Duodenal mucosa (tissue), 2 donors: ENCODE measurements at regions not wholly inside any gene's neighbourhood (a gene's known extent, or its start where the extent isn't known, plus 50 kb on each side); places are given as distances from the start of the nearest gene placed in this dataset.

Experiments
- H3K27ac ChIP-seq: one replicate; pipeline ENCODE4 v1.7.0; 2013; ENCODE audit warnings: low read depth, low read length
- H3K27me3 ChIP-seq, 2 donors: one replicate each; pipeline ENCODE4 v1.7.0; 2013; ENCODE audit warnings: low read length in 2 of 2, control low read depth in 1 of 2; ENCODE audit not compliant: insufficient read depth in 2 of 2, control insufficient read depth in 1 of 2
- H3K36me3 ChIP-seq, 2 donors: one replicate each; pipeline ENCODE4 v1.7.0; 2013; ENCODE audit warnings: low read length in 2 of 2, control low read depth in 1 of 2; ENCODE audit not compliant: insufficient read depth in 2 of 2, control insufficient read depth in 1 of 2
- H3K4me1 ChIP-seq, 2 donors: one replicate each; pipeline ENCODE4 v1.7.0; 2013; ENCODE audit warnings: low read length in 2 of 2, control low read depth in 1 of 2; ENCODE audit not compliant: insufficient read depth in 2 of 2, control insufficient read depth in 1 of 2
- H3K4me3 ChIP-seq, 2 donors: one replicate each; pipeline ENCODE4 v1.7.0; 2013; ENCODE audit warnings: low read length in 2 of 2, low read depth in 1 of 2
- H3K9ac ChIP-seq, 2 donors: one replicate each; pipeline ENCODE4 v1.7.0; 2013; ENCODE audit warnings: low read length in 2 of 2, low read depth in 1 of 2
- H3K9me3 ChIP-seq, 2 donors: one replicate each; pipeline ENCODE4 v1.7.0; 2013; ENCODE audit warnings: low read length in 2 of 2, control low read depth in 1 of 2; ENCODE audit not compliant: control insufficient read depth in 1 of 2

DNA sequence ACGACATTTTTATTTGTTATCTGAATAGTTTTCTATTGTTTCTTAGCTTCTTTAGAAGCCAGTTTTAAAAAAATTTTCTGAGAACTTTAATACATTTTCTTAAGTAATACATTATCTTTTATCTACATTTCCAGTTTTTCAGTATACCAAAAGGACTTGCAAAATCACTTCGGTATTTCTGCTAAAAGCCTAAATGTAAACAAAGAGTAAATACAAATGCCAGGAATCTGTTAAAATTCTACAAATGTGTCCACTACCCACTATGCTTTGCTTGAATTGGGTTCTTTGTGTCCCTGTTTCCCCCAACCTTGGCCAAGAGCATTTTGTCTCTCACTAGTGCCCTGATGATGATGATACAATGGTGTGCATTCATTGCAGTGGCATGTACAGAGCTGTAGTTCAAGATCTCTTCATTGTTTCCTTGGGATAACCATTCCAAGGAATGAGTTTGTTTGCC, 611.2 kb downstream of the NR2F1-AS1 start:
- Histone ChIP-seq H3K4me1 (no peaks in the 10 kb centered on the region), H3K27me3 (no peaks in the 10 kb centered on the region), H3K9me3 (no peaks in the 10 kb centered on the region), H3K36me3 (no peaks in the 10 kb centered on the region), H3K4me3 (no peak overlapping the region), H3K9ac (no peak overlapping the region), H3K27ac (no peak overlapping the region)

DNA sequence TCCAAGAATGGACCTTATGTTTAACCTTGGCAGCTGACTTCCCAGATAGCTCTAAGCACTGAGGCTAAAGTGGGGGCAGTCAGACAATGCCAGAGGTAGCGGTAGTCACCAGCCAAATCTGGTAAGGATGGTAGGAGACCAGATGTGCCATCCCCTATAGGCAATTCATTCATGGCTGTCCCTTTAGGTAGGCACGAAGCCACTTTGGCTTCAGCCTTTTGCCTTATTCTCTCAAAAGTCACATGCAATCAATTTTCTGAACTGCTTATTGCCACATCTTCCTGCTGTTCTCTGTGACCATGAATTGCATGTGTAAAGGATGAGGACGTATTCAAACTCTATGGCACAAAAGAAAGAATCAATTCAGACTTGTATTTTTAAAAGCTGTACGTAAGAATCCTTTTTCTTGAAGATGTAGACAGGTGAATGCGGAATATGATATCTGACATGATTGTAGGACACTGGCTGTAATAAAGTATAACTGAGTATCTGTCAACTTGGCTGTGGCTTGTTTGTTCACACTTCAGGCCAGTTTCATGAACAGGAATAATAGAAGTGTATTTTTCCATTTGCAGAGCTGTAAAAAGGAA, 611.7 kb downstream of the NR2F1-AS1 start:
- Histone ChIP-seq H3K27me3 (no peaks in the 10 kb centered on the region), H3K4me3 (no peak overlapping the region), H3K9ac (no peak overlapping the region), H3K4me1 (no peaks in the 10 kb centered on the region), H3K36me3 (no peaks in the 10 kb centered on the region), H3K27ac (no peak overlapping the region), H3K9me3 (no peaks in the 10 kb centered on the region)

DNA sequence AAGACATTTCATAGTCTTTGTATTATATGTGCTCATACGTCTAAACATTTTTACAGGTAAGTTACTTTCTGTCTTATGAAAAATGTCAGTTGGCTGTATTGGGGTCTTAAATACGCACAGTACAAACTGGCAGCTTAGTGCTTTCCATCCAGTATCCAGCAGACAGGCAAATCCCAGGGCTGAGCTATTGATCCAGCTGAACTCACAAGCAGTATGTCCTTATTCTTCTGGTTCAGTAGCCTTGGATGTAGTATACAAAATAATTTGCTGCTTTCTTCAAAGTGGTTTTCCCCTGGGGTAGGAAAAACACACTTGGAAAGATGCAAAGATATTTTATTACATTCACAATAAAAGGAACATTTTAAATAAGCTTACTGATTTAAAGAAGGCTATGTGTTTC, 617.2 kb downstream of the NR2F1-AS1 start:
- H3K9me3 ChIP-seq = no peaks in the 10 kb centered on the region
- H3K4me1 ChIP-seq = no peaks in the 10 kb centered on the region
- no peak overlapping the region for H3K9ac ChIP-seq
- no peaks in the 10 kb centered on the region for H3K27me3 ChIP-seq
- no peaks in the 10 kb centered on the region for H3K36me3 ChIP-seq
- H3K4me3 ChIP-seq = no peak overlapping the region
- no peak overlapping the region for H3K27ac ChIP-seq

DNA sequence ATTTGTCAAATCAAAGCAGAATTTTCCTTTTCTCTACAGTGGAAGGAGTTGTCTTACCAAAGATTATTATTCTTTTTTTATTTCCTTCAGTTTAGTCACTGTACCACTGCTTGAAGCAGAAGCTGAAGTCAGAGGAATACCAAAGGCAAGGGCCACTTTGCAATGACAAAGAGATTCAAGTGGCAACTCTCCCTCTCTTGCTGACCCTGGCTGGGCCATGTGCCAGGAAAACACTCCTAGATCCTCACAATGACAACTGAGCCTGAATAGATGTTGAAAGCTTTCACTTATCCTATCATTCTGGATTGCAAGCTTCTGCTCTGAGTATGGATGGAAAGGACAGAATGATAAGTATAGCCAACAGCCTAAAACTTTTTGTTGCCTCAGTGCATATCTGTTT, 618.3 kb downstream of the NR2F1-AS1 start:
- H3K4me1 ChIP-seq = no peaks in the 10 kb centered on the region
- no peaks in the 10 kb centered on the region for H3K27me3 ChIP-seq
- H3K9me3 ChIP-seq = no peaks in the 10 kb centered on the region
- H3K27ac ChIP-seq = no peak overlapping the region
- no peak overlapping the region for H3K9ac ChIP-seq
- H3K36me3 ChIP-seq = no peaks in the 10 kb centered on the region
- no peak overlapping the region for H3K4me3 ChIP-seq

DNA sequence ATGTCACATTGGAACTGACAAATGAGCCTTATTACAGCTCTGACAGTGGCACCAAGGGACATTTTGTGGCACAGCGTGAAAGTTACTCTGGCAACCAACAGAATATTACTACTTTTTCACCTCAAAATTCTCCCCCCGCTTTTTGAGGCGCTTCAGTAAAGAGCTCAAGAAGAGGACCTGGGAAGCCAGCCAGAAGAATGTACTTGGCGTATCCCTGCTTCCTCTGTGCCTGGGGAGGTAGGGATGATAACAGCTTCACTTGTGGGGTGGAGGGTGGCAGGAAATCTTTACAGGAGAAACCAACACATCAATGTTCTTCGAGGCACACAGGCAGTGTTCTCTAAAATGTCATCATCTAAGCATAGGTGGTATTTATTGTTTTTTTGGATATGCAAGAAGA, 624.1 kb downstream of the NR2F1-AS1 start:
- Histone ChIP-seq H3K27ac (no peak overlapping the region), H3K36me3 (no peaks in the 10 kb centered on the region), H3K9me3 (peaks cover 3 to 11% of the 10 kb centered on the region in 2 donors), H3K9ac (no peak overlapping the region), H3K4me3 (no peak overlapping the region), H3K27me3 (no peaks in the 10 kb centered on the region), H3K4me1 (no peaks in the 10 kb centered on the region)

DNA sequence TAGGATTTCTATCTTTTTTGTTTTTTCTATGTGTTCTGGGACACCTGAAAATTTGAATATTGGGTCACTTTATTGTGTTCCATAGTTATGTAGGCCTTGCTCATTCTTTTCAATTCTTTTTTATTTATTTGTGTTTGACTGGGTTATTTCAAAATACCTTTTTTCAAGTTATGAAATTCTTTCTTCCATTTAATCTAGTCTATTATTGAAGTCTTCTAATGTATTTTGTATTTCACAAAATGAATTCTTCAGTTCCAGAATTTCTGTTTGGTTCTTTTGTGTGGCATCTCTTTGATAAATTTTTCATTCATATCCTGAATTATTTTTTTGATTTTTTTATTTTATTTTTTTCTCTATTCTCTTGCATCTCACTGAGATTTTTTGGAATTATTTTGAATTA, 628.8 kb downstream of the NR2F1-AS1 start:
- no peak overlapping the region for H3K4me3 ChIP-seq
- peaks cover 3 to 11% of the 10 kb centered on the region in 2 donors for H3K9me3 ChIP-seq
- H3K9ac ChIP-seq = no peak overlapping the region
- no peaks in the 10 kb centered on the region for H3K36me3 ChIP-seq
- no peaks in the 10 kb centered on the region for H3K4me1 ChIP-seq
- H3K27me3 ChIP-seq = no peaks in the 10 kb centered on the region
- H3K27ac ChIP-seq = no peak overlapping the region

DNA sequence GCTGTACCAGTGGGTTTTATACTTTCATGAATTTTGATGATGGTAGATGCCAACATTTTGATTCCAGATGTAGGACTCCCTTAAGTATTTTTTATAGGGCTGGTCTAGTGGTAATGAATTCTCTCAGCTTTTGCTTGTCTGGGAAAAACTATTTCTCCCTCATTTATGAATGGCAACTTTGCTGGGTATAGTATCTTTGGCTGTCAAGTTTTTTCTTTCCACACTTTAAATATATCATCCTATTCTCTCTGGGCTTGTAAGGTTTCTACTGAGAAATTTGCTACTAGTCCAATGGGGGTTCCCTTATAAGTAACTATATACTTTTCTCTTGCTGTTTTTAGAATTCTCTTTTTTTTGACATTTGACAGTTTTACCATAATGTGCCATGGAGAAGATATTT, 629.3 kb downstream of the NR2F1-AS1 start:
- no peaks in the 10 kb centered on the region for H3K4me1 ChIP-seq
- H3K4me3 ChIP-seq = no peak overlapping the region
- no peaks in the 10 kb centered on the region for H3K27me3 ChIP-seq
- H3K27ac ChIP-seq = no peak overlapping the region
- peaks cover 3 to 11% of the 10 kb centered on the region in 2 donors for H3K9me3 ChIP-seq
- no peak overlapping the region for H3K9ac ChIP-seq
- no peaks in the 10 kb centered on the region for H3K36me3 ChIP-seq

DNA sequence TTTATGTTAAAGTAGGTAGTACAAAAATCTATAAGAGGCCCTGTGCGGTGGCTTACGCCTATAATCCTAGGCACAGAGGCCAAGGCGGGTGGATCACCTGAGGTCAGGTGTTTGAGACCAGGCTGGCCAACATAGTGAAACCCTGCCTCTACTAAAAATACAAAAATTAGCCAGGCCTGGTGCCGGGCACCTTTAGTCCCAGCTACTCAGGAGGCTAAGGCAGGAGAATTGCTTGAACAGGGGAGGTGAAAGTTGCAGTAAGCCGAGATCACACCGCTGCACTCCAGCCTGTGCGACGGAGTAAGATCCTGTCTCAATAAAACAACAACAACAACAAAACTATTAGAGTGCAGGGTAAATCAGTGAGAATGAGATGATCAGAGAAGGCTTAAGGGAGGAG, 634.5 kb downstream of the NR2F1-AS1 start:
- Histone ChIP-seq H3K27ac (no peak overlapping the region), H3K4me3 (no peak overlapping the region), H3K36me3 (no peaks in the 10 kb centered on the region), H3K27me3 (no peaks in the 10 kb centered on the region), H3K4me1 (no peaks in the 10 kb centered on the region), H3K9me3 (no peaks in the 10 kb centered on the region), H3K9ac (no peak overlapping the region)

DNA sequence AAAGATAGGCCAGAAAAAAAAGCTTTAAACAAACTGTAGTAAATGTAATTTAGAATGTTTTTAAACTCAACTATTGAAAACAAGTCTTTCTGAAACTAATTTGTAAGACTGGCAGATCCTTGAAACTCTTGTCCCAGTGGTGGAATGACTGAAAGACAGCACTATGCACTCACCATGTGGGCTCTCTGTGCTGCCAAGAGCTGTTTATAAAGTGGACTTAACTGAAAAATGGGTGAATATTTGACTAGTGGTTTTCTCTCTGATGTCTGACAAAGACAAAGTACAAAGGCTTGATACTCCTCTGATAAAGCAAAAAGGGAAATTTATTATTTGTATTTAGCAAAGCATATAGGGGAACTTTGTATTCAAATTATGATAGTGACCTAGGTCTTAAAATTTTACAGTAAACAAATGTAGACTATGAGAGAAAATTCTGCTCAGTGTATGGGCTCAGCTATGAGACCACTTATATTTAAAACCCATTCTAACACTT, 635.4 kb downstream of the NR2F1-AS1 start:
- no peaks in the 10 kb centered on the region for H3K4me1 ChIP-seq
- H3K4me3 ChIP-seq = no peak overlapping the region
- no peak overlapping the region for H3K27ac ChIP-seq
- no peaks in the 10 kb centered on the region for H3K27me3 ChIP-seq
- H3K9me3 ChIP-seq = no peaks in the 10 kb centered on the region
- no peak overlapping the region for H3K9ac ChIP-seq
- H3K36me3 ChIP-seq = no peaks in the 10 kb centered on the region

DNA sequence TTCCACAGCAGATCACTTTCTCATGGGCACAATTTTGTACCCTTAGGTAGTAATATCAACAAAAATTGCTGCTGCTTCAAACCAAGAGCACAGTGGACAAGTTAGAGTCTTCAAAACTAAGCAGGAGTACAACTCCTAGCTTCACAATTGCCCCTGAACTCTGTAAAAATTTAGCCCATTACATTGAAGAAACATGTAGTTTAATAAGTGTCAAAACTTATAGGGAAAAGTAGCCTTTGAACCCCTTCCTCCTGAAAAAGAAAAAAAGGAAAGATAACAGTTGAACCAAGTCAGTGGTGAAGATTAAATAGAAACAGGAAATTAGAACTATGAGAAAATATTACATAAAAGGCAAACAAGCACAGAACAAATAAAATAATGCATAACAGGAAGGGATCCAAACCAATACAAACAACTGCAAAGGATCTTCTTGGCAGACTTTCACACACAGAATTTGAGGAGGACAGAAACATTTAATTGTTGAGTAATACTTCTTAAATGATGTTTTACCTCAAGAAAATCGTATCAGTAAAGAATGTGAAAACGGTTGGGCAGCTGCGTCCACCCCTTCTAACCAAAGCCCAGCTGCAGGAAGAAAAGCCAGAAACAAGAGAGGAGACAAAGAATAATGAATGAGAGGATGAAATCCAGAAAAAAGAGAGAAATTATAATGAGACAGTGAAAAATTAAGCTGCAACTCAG, 636.0 kb downstream of the NR2F1-AS1 start:
- H3K9ac ChIP-seq = no peak overlapping the region
- no peak overlapping the region for H3K4me3 ChIP-seq
- H3K36me3 ChIP-seq = no peaks in the 10 kb centered on the region
- no peaks in the 10 kb centered on the region for H3K27me3 ChIP-seq
- no peaks in the 10 kb centered on the region for H3K9me3 ChIP-seq
- H3K4me1 ChIP-seq = no peaks in the 10 kb centered on the region
- no peak overlapping the region for H3K27ac ChIP-seq
